K562 (cell line): ENCODE measurements at regions not wholly inside any gene's neighbourhood (a gene's known extent, or its start where the extent isn't known, plus 50 kb on each side); places are given as distances from the start of the nearest gene placed in this dataset.

Experiments
- ATAC-seq: fragments of 200-7000 bp; cut with Tn5 transposase; 3 replicates; pipeline ENCODE4 v1.9.1; 2020; ENCODE audit warnings: moderate library complexity
- BruUV-seq: library from RNA; stranded (reverse); fragments of 400-500 nt; replicated peaks from 2 replicates; lab custom pipeline; 2021; lab: Mats Ljungman, UMichigan
- CTCF ChIA-PET: fragments of 300-600 bp; formaldehyde crosslinking; extraction: SDS; loops from one replicate; lab custom pipeline; 2021; ENCODE audit warnings: low intra/inter-chr PET ratio; lab: Yijun Ruan, JAX
- POLR2A ChIA-PET: fragments of 300-600, 350-650 bp; sonication (Branson Sonifier 250); formaldehyde crosslinking; extraction: SDS; loops from one replicate; lab custom pipeline; 2021; ENCODE audit warnings: antibody characterized with exemption, inconsistent platforms; lab: Yijun Ruan, JAX
- DNase-seq, 4 experiments: peaks; one replicate each; pipeline versions ENCODE4 v3.0.0 to v3.0.0-alpha.2; 2011 to 2018; ENCODE audit warnings: low spot score in 3 of 4, mixed read lengths in 3 of 4; ENCODE audit errors: extremely low read depth in 1 of 4
- FAIRE-seq: peaks from 2 replicates; lab custom pipeline; 2011; peaks lifted over from hg19 to GRCh38; lab: Jason Lieb, UNC
- H2AFZ ChIP-seq: 2 replicates; pipeline ENCODE4 v1.6.0; 2011; ENCODE audit warnings: low read depth, low read length, control low read depth, inconsistent platforms
- H3K27ac ChIP-seq: fragments of 200-600 bp; 3 replicates; pipeline ENCODE4 v1.8.0; 2011; ENCODE audit warnings: low read depth, mild to moderate bottlenecking, control low read depth, inconsistent platforms, low read length, moderate library complexity, mixed read lengths; ENCODE audit errors: extremely low read depth
- H3K27me3 ChIP-seq, 2 experiments: fragments of 300-600 bp in 1 of 2; 2 replicates in 1 of 2; 3 replicates in 1 of 2; pipeline versions ENCODE4 v1.6.0 to v1.8.0; 2011; ENCODE audit warnings: inconsistent platforms in 2 of 2, low read length in 2 of 2, mild to moderate bottlenecking in 1 of 2, mixed read lengths in 1 of 2, moderate library complexity in 1 of 2; ENCODE audit not compliant: control insufficient read depth in 2 of 2, insufficient read depth in 2 of 2
- H3K36me3 ChIP-seq: fragments of 300-600 bp; 3 replicates; pipeline ENCODE4 v1.8.0; 2011; ENCODE audit warnings: mild to moderate bottlenecking, low read length, inconsistent platforms; ENCODE audit not compliant: control insufficient read depth, insufficient read depth
- H3K4me1 ChIP-seq, 2 experiments: fragments of 200-600 bp in 1 of 2; replicated peaks in 1 of 2; 2 replicates in 1 of 2; 3 replicates in 1 of 2; pipeline versions ENCODE4 v1.5.1 to v1.8.0; 2011; ENCODE audit warnings: inconsistent platforms in 2 of 2, low read length in 2 of 2, mild to moderate bottlenecking in 1 of 2, mixed read lengths in 1 of 2, moderate library complexity in 1 of 2; ENCODE audit not compliant: control insufficient read depth in 2 of 2, insufficient read depth in 2 of 2
- H3K4me2 ChIP-seq: 2 replicates; pipeline ENCODE4 v1.6.1; 2011; ENCODE audit warnings: low read length, control low read depth, inconsistent platforms, mixed read lengths; ENCODE audit not compliant: insufficient read depth
- H3K4me3 ChIP-seq: fragments of 200-600 bp; sonication (generic), shearing (Covaris generic); 2 replicates; pipeline ENCODE4 v1.5.1; 2016; ENCODE audit warnings: control low read depth, inconsistent platforms
- H3K79me2 ChIP-seq: fragments of 200-600 bp; 3 replicates; pipeline ENCODE4 v1.8.0; 2011; ENCODE audit warnings: low read length, inconsistent platforms; ENCODE audit not compliant: control insufficient read depth, insufficient read depth
- H3K9ac ChIP-seq, 2 experiments: 2 replicates each; pipeline versions ENCODE4 v1.6.0 to v1.6.1; 2011; ENCODE audit warnings: low read depth in 2 of 2, low read length in 2 of 2, control low read depth in 1 of 2, inconsistent platforms in 1 of 2, mild to moderate bottlenecking in 1 of 2, mixed read lengths in 1 of 2; ENCODE audit not compliant: insufficient read depth in 1 of 2
- H3K9me1 ChIP-seq: one replicate; pipeline ENCODE4 v1.6.0; 2011; ENCODE audit warnings: inconsistent platforms, mild to moderate bottlenecking, low read length, moderate library complexity; ENCODE audit not compliant: control insufficient read depth, insufficient read depth
- H3K9me3 ChIP-seq: replicated peaks from 2 replicates; pipeline ENCODE4 v1.5.1; 2011; ENCODE audit warnings: low read depth, low read length, inconsistent platforms; ENCODE audit not compliant: control insufficient read depth, insufficient read depth
- H4K20me1 ChIP-seq: replicated peaks from 2 replicates; pipeline ENCODE4 v1.6.1; 2011; ENCODE audit warnings: low read length, inconsistent platforms, mixed read lengths; ENCODE audit not compliant: control insufficient read depth, insufficient read depth
- ETV6 ChIP-seq, 3 experiments: fragments of 150-350 bp in 1 of 3; sonication (generic) in 1 of 3; formaldehyde crosslinking in 1 of 3; IDR thresholded peaks; 2 replicates each; pipeline versions ENCODE4 v1.6.1 to v1.8.0; 2014 to 2022; ENCODE audit warnings: borderline replicate concordance in 2 of 3, low read depth in 2 of 3, antibody characterized with exemption in 1 of 3, low read length in 1 of 3, mild to moderate bottlenecking in 1 of 3, missing genetic modification reagents in 1 of 3
- GABPB2 ChIP-seq: fragments of 250-450 bp; sonication (Bioruptor Pico); conservative IDR thresholded peaks from 2 replicates; pipeline ENCODE4 v1.5.1; 2021; ENCODE audit warnings: mild to moderate bottlenecking
- HDAC2 ChIP-seq: fragments of 450-650 bp; IDR thresholded peaks from 2 replicates; pipeline ENCODE4 v1.6.1; 2016; ENCODE audit warnings: mild to moderate bottlenecking
- HMG20A ChIP-seq: fragments of 450-650 bp; formaldehyde crosslinking; conservative IDR thresholded peaks from 2 replicates; pipeline ENCODE4 v1.4.0; 2020; ENCODE audit warnings: mild to moderate bottlenecking, mixed read lengths
- HNRNPH1 ChIP-seq: fragments of 200-400 bp; formaldehyde crosslinking; optimal IDR thresholded peaks from 2 replicates; pipeline ENCODE3; 2017; ENCODE audit warnings: low read depth, mild to moderate bottlenecking, low read length, moderate library complexity
- NELFE ChIP-seq: IDR thresholded peaks from 2 replicates; pipeline ENCODE4 v1.6.1; 2011; ENCODE audit warnings: mild to moderate bottlenecking; ENCODE audit not compliant: insufficient read depth, insufficient read length
- NFIX ChIP-seq: fragments of 250-450 bp; sonication (Bioruptor Pico); IDR thresholded peaks from 2 replicates; pipeline ENCODE4 v1.4.0; 2020; ENCODE audit warnings: low read depth, mild to moderate bottlenecking, moderate library complexity
- SRSF9 ChIP-seq: fragments of 200-400 bp; formaldehyde crosslinking; IDR thresholded peaks from 2 replicates; pipeline ENCODE4 v1.6.1; 2017; ENCODE audit warnings: low read depth, low read length, borderline replicate concordance
- TAF15 ChIP-seq: fragments of 200-400 bp; formaldehyde crosslinking; IDR thresholded peaks from 2 replicates; pipeline ENCODE4 v1.6.1; 2017; ENCODE audit warnings: mild to moderate bottlenecking, low read depth, low read length, moderate library complexity
- WGBS: fragments of 100-300 bp; shearing (Covaris generic); methylation state at CpG from one replicate; pipeline ENCODE4 v1.1.6; 2016; ENCODE audit warnings: low coverage, mixed read lengths; ENCODE audit not compliant: insufficient coverage; ENCODE audit errors: missing lambda C conversion rate; 5-methylcytosine and 5-hydroxymethylcytosine counted together
- in situ Hi-C: fragments of 300-500 bp; cut with MboI; formaldehyde crosslinking; loops from 4 replicates; pipeline ENCODE4 v1.15.0; 2018; ENCODE audit warnings: inconsistent platforms, mixed read lengths
- intact Hi-C: fragments of 100-400 bp; cut with micrococcal nuclease; formaldehyde crosslinking; loops from 2 replicates; pipeline ENCODE4 v1.14.2; 2022
- TF ChIP-seq, protein P1 (sequence below): sonication (generic); formaldehyde crosslinking; IDR thresholded peaks from 2 replicates; pipeline ENCODE4 v1.8.0; 2022; ENCODE audit warnings: mild to moderate bottlenecking, missing genetic modification reagents
- TF ChIP-seq, protein P2 (sequence below): fragments of 450-650 bp; IDR thresholded peaks from 2 replicates; pipeline ENCODE4 v1.6.1; 2016; ENCODE audit warnings: low read depth

DNA sequence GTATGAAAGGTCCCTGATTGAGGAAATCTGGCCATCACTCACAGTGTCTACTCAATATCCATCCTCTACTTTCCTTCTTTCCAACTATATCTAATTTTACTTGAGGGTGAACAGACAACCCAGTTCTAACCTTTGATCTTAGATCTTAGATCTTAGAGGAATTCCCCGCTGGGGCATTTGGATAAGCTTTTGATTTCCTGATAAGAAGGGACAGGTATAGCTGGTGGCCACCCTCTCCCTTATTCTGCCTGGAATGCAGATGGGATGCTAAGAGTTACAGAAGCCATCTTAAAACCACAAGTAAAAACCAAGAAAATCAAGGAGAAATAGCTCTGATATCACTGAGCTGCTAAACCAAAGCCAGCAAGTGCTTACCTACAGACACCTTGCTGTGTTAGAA lies 77.2 kb upstream of the ACSL3 start:
- intact Hi-C loops: no loop called here
- H3K9me1 ChIP-seq: no peaks in the 10 kb centered on the region
- H3K4me3 ChIP-seq: no peak overlapping the region
- no peak for ATAC-seq
- in situ Hi-C loops: no loop called here
- H3K27me3 ChIP-seq: no peaks in the 10 kb centered on the region
- WGBS: 8% methylated on average over 1 of the region's 1 CpG
- H3K9me3 ChIP-seq: no peaks in the 10 kb centered on the region
- no peak overlapping the region for H3K4me2 ChIP-seq
- FAIRE-seq: no peak
- ChIA-PET POLR2A (no interaction called here), CTCF (no interaction called here)
- no peaks in the 10 kb centered on the region for H3K36me3 ChIP-seq
- H3K9ac ChIP-seq: no peak overlapping the region
- H3K27ac ChIP-seq: no peak overlapping the region
- DNase-seq: no peak
- H2AFZ ChIP-seq: no peak overlapping the region
- H3K4me1 ChIP-seq: no peaks in the 10 kb centered on the region
- H3K79me2 ChIP-seq: no peaks in the 10 kb centered on the region
- H4K20me1 ChIP-seq: no peaks in the 10 kb centered on the region
- BruUV-seq: no TSS peak
- no peak for TF ChIP-seq NFIX (CRISPR knock-in tag)
- TF ChIP-seq, protein P1, sequence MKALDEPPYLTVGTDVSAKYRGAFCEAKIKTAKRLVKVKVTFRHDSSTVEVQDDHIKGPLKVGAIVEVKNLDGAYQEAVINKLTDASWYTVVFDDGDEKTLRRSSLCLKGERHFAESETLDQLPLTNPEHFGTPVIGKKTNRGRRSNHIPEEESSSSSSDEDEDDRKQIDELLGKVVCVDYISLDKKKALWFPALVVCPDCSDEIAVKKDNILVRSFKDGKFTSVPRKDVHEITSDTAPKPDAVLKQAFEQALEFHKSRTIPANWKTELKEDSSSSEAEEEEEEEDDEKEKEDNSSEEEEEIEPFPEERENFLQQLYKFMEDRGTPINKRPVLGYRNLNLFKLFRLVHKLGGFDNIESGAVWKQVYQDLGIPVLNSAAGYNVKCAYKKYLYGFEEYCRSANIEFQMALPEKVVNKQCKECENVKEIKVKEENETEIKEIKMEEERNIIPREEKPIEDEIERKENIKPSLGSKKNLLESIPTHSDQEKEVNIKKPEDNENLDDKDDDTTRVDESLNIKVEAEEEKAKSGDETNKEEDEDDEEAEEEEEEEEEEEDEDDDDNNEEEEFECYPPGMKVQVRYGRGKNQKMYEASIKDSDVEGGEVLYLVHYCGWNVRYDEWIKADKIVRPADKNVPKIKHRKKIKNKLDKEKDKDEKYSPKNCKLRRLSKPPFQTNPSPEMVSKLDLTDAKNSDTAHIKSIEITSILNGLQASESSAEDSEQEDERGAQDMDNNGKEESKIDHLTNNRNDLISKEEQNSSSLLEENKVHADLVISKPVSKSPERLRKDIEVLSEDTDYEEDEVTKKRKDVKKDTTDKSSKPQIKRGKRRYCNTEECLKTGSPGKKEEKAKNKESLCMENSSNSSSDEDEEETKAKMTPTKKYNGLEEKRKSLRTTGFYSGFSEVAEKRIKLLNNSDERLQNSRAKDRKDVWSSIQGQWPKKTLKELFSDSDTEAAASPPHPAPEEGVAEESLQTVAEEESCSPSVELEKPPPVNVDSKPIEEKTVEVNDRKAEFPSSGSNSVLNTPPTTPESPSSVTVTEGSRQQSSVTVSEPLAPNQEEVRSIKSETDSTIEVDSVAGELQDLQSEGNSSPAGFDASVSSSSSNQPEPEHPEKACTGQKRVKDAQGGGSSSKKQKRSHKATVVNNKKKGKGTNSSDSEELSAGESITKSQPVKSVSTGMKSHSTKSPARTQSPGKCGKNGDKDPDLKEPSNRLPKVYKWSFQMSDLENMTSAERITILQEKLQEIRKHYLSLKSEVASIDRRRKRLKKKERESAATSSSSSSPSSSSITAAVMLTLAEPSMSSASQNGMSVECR (CRISPR knock-in tag): no peak
- TF ChIP-seq SRSF9: no peak
- TF ChIP-seq GABPB2: no peak
- no peak for TF ChIP-seq TAF15
- TF ChIP-seq HMG20A (CRISPR knock-in tag): no peak
- no peak for TF ChIP-seq HNRNPH1
- no peak for TF ChIP-seq ETV6 (IDR thresholded peaks at IDR 0.05; ENCODE audit: borderline replicate concordance in 1 of 2, low read depth in 2 of 2, low read length in 1 of 2)
- TF ChIP-seq ETV6 (CRISPR knock-in tag; IDR thresholded peaks at IDR 0.05; ENCODE audit: borderline replicate concordance): no peak
- TF ChIP-seq HDAC2: no peak
- TF ChIP-seq, protein P2, sequence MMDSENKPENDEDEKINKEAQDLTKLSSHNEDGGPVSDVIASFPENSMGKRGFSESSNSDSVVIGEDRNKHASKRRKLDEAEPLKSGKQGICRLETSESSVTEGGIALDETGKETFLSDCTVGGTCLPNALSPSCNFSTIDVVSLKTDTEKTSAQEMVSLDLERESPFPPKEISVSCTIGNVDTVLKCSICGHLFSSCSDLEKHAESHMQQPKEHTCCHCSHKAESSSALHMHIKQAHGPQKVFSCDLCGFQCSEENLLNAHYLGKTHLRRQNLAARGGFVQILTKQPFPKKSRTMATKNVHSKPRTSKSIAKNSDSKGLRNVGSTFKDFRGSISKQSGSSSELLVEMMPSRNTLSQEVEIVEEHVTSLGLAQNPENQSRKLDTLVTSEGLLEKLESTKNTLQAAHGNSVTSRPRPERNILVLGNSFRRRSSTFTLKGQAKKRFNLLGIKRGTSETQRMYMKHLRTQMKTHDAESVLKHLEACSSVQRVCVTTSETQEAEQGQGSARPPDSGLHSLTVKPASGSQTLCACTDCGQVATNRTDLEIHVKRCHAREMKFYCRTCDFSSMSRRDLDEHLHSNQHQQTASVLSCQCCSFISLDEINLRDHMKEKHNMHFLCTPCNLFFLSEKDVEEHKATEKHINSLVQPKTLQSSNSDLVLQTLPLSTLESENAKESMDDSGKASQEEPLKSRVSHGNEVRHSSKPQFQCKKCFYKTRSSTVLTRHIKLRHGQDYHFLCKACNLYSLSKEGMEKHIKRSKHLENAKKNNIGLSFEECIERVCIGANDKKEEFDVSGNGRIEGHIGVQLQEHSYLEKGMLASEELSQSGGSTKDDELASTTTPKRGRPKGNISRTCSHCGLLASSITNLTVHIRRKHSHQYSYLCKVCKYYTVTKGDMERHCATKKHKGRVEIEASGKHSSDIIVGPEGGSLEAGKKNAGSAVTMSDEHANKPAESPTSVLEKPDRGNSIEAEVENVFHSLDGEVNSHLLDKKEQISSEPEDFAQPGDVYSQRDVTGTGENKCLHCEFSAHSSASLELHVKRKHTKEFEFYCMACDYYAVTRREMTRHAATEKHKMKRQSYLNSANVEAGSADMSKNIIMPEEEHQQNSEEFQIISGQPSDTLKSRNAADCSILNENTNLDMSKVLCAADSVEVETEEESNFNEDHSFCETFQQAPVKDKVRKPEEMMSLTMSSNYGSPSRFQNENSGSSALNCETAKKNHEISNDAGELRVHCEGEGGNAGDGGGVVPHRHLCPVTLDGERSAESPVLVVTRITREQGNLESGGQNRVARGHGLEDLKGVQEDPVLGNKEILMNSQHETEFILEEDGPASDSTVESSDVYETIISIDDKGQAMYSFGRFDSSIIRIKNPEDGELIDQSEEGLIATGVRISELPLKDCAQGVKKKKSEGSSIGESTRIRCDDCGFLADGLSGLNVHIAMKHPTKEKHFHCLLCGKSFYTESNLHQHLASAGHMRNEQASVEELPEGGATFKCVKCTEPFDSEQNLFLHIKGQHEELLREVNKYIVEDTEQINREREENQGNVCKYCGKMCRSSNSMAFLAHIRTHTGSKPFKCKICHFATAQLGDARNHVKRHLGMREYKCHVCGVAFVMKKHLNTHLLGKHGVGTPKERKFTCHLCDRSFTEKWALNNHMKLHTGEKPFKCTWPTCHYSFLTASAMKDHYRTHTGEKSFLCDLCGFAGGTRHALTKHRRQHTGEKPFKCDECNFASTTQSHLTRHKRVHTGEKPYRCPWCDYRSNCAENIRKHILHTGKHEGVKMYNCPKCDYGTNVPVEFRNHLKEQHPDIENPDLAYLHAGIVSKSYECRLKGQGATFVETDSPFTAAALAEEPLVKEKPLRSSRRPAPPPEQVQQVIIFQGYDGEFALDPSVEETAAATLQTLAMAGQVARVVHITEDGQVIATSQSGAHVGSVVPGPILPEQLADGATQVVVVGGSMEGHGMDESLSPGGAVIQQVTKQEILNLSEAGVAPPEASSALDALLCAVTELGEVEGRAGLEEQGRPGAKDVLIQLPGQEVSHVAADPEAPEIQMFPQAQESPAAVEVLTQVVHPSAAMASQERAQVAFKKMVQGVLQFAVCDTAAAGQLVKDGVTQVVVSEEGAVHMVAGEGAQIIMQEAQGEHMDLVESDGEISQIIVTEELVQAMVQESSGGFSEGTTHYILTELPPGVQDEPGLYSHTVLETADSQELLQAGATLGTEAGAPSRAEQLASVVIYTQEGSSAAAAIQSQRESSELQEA: no peak
- TF ChIP-seq NELFE: no peak
